GM19467 (cell line): ENCODE measurements at regions not wholly inside any gene's neighbourhood (a gene's known extent, or its start where the extent isn't known, plus 50 kb on each side); places are given as distances from the start of the nearest gene placed in this dataset.
"Not testable (repeated sequence)": the region's sequence is repeated elsewhere in the genome, so short reads cannot be mapped to it uniquely, and the experiment has no call there.

Source experiments
- ATAC-seq: cut with Tn5 transposase; IDR thresholded peaks from one replicate; pipeline ENCODE4 v1.9.1; 2021; ENCODE audit warnings: mild to moderate bottlenecking, moderate library complexity; ENCODE audit not compliant: unreplicated experiment

DNA sequence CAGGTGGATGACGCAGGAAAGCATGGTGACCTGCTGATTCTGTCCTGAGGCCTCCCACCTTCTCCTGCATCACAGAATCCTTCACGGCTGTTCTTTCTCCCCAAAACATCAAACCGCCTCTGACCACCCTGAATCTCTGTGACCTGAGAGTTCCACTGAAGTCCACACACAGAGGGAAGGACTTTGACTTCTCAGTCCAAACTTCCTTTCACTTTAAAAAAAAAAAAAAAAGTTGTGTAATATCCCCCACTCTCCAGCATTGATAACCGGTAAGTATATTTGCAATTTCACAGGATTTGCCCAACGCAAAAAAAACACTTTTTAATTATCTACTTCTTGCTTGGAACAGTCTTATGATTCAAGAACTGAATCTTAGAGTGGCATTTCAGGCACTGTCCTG is 259.5 kb upstream of the IRS2 start:
- ATAC-seq, result no peak

DNA sequence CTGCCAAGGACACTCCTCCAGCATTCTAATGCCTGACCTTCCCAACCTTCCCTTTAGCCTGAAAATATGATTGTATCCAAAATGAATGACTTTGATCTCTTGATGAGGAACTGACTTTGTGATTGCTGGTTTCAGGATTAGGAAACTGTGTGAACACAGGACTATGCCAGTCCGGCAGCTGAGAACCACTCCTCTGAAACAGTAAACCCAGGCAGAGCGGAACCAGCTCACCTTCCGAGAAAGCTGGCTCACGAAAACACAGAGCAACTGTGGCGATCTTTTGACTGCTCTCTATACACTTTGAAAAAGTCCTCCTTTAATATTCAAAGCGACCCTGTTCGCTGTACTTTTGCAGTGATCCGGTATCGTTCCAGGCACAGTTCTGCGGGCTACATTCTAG is 258.8 kb upstream of the IRS2 start:
- no peak for ATAC-seq

DNA sequence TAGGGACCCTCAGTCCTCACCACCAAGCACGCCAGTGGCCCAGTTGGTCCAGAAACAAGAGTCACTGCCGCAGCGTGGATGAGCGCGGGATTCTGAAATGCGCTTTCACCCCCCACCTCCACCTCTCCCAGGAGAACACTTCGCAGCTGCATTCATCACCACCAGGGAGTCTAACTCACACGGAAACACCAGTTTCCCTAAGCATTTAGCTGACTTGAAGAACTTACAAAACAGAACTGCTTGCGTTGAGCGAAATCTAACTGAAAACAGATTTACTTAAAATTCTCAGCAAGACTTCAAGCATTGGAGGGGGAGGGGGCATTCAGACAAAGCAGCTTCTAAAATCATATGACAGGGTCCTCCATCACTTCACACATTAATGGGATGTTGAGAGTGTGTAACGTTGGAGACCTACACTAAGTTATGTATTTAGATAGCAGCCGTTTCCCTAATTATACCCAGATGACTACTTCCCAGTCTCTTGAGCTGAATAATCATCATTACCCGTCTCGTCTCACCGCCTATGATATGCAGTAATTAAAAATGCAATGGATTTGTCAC is 258.2 kb upstream of the IRS2 start:
- no peak for ATAC-seq

DNA sequence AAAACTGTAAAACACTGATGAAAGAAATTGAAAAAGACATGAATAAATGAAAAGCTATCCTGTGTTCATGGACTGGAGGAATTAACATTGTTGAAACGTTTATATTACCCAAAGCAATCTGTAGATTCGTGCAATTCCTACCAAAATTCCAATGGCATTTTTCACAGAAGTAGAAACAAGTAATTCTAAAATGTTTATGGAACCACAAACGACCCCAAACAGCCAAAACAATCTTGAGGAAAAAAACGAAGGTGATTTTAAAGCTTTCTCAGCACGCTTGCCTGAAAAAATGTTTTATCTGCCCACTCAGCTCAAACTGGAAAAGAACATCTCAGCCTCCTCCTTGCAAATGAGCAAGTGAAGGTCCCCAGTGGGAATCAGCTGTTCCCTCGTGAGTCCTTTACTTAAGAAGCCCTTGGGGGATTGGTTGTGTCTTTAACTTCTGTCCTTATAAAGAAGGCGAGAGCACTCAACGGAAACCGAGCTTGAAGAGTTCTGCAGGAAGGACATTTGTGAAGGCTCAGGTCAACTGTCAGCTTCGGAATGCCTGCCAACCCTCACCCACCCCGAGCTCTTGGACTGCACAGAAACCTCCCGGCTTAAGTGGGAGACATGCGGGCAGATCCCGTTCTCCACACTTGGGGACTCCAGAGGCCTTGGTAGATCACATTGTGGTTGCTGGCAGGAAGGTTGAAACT is 256.0 kb upstream of the IRS2 start:
- ATAC-seq, result no peak

DNA sequence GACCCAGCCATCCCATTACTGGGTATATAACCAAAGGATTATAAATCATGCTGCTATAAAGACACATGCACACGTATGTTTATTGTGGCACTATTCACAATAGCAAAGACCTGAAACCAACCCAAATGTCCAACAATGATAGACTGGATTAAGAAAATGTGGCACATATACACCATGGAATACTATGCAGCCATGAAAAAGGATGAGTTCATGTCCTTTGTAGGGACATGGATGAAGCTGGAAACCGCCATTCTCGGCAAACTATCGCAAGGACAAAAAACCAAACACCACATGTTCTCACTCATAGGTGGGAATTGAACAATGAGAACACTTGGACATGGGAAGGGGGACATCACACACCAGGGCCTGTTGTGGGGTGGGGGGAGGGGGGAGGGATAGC is 255.3 kb upstream of the IRS2 start:
- not testable (repeated sequence) for ATAC-seq

DNA sequence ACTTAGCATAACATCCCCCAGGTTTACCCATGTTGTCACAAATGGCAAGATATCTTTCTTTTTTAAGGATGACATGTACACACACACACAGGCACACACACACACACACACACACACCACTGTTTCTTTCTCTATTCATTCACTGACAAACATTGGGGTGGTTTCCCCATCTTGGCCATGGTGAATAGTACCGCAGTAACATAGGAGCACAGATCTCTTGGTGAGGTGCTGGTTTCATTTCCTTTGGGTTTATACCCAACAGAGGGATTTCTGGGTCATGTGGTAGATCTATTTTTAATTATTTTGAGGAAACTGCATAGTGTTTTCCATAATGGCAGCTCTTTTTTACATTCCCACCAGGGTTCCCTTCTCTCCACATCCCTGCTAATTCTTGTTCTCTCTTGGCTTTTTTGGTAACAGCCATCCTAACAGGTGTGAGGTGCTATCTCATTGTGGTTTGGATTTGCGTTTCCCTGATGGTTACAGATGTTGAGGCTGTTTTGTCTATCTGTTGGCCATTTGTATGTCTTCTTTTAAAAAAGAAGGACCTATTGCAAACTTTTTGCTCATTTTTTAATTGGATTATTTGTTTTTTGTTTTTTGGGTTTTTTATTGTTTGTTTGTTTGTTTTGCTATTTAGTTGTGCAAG is 251.7 kb upstream of the IRS2 start:
- ATAC-seq, result no peak

DNA sequence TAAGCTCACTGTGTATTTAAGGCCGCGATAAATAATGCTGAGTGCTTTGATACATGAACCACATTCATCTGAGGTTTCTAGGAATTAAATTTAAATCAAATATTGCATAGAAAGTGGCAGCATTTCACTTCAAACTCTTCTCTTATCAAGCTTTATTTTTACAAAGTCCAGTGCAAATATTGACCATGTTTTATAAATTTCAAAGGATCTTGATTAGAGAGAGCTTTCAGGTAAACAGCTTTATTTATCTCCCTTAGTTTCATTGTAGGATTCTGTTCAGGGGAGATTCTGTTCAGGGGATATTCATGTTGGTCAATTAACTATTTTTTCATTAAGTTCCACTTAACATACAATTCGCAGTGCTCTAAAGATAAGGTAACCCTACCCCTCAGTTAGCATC is 249.7 kb upstream of the IRS2 start:
- no peak for ATAC-seq

DNA sequence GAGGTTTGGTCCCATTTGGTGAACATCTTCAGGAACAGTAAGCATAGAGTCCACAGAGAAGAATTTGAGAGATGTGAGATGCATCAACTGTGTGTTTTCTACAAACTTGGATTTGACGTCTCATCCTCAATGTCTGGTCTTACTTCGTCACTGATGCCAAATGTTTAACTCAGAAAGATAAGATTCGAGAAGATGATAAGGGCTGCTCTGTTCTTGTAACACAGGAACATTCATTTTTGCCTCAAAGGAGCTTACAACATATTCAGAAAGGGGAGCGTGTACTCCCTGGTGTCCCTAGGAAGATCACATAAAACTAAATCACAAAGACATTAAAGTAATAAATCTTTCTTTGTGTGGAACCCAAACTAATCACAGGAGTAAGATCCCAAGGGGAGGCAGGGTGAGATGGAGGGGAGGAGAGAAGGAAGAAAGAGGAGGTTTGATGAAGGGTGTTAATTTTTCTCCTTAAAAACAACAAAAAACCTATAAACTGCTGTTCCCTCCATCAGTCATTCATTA is 247.7 kb upstream of the IRS2 start:
- ATAC-seq, result no peak

DNA sequence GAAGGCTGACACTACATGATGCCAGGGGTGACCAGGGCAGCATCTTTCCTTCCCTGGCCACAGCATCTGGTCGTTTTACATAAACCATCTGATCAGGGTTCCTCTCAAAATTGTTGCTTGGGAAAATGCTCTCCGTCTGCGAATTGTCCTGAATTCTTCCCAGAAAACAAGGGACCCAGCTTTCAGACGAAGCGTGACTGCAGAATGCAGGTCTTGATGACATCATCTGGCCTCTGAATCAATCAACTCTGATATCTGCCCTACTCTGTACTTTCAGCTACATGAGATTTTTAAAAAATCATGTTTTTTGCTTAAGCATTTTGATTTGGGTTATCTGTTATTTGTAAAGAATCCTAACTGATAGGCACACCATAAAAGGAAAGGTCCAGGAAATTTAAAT is 246.6 kb upstream of the IRS2 start:
- no peak for ATAC-seq

DNA sequence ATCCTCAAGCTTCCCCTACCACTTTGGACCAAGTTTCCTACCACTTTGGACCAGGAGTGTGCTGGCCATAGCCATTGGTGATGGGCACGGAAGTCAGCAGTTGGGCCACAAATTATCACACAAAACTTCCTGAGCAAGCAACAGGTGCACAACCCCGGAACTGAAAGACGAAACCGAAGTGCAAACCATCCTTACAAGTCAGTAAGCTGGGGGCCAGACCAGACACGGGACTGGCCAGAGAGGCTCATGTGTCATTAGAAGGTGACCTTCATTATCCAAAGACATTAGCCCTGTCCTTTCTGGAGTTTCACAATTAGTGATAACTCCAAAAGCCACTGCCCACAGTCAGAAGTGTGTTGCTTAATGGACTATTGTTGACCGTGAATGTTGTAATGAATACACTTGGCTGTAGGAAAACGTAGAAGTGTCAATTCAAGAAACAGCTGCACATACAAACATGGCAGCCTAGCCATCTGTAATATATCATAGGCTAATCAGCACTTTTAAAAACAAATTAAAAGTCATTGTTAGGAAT is 244.1 kb upstream of the IRS2 start:
- no peak for ATAC-seq

DNA sequence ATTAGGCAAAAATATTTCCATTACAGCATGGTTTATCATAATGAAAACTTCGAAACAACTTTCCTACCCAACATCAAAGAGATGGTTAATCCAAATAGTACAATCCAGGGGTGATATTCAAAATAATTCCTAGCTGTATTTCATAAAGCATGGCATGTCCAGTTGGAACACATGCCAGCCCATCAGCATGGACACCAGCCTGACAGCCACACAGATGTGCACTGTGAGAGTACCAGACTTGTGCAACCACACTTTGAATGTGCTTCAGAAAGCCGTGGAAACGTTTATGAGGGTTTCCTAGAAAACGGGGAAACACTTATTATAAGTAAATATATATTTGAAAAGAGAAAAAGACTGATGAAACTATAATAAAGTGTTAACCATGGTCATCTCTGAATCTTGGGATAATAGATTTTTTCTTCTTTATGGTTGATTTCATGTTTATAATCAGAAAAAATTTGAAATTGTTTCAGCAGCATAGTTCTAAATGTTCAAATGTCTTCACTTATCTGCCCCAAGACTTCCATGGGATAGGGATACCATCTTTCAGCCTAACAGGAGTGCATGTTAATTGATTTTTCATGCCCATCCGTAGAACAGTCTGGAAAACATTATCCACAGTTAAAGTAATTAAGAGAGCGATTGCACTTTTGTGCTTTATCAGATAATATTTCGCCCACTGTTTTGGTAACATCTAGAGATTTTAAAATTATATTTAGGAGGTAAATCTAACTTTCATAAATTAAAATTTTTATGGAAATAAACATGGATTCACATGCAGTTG is 242.6 kb upstream of the IRS2 start:
- ATAC-seq, result no peak

DNA sequence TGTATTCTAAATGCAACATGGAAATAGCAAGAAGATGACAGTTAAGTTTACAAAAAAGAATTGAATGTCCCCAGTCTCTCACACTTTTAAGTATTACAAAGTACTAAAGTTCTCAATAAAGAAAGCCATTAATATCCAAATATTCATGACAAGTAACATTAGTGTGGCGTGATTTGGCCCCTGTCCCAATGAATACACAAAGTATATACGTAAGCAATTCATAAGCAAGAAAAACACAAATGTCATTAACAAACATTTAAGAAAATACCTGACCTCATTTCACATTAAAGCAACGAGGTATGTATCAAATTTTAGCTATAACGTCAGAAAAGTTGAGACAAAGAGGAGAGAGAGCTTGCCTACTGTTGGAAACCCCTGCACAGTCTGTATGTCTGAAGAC is 241.9 kb upstream of the IRS2 start:
- no peak for ATAC-seq

DNA sequence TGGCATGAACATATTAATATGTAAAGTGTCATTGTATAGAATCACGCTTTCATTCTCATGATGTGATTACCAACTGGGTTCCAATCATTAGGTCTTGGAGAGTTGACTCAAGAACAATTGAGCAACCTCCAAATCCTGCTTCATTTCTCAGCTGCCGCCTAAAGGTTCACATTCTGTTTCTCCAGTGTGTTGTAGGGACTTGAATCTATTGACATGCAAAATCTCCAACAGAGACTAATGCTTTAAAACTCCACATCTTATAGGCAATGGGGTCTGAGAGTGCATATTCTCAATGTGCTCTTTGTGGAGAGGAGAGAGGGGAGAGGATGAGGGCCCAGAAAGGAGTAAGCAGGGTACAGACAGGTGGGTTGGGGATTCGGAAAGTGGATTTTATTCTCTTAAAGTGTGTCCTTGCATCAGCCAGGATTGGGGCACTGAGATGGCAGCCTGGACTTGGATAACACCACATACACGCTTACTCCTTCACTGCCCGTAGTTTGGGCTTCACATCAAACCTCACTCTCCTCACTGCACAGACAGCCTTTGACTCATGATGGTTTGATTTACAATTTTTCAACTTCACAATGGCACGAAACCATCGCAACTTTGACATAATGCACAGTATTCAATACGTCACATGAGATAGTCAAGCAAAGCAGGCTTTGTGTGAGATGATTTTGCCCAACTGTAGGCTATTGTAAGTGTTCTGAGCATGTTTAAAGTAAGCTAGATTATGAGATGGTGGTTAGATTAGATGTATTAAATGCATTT is 241.3 kb upstream of the IRS2 start:
- no peak for ATAC-seq

DNA sequence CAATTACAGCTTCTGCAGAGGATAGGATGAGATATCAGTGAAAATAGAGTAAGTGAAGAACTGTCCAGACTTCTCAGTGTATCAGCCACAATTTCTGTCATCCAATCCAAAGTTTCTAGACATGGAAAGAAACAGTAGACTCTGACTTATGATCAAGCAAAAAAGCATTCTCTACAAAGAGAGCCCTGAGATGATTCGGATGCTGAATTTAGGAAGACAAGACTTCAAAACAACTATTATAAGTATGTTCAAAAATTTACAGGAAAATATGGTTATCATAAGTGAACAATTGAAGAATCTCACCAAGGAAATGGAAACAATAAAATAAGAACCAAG is 238.2 kb upstream of the IRS2 start:
- ATAC-seq, result no peak

DNA sequence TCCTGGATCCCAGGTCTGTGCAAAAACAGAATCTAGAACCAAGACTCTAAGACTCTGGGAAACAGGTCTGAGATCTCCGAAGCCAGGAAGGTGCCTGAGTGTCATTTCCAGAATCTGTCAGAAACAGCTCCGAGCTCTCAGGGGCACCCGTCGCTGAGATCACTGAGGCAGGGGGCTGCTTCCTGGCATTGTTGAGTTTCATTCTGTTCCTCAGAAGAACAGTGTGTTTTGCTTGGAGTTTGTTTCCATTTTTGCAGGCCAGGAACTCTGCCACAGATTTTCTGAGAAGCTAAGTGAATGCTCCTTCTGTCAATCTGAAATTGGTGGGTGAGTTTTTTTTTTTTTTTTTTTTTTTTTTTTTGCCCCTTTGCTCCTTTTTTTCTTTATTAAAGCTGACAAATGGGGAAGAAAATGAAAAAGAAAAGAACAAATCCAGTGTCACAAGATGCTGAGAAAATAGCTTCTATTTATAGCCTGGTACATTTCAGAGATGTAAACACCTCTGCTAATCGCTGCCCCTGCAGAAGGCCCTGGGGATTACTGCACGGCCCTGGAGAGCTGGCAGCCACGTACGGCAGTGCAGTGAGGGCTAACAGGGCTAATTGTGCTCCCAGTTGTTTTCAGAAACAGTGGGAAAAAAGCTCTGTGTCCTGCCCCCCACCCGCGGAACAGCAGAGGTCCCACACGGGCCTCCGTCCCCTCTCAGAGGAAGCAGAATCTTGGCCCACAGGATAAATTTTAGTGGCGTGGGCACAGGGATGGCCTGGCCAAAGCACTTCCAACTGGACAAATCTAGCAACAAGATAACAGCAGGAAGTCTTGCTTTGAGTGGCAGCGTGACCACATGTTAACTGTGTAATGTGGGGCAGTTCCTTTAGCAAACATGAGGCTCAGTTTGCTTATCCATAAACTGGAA is 237.6 kb upstream of the IRS2 start:
- ATAC-seq, result no peak

DNA sequence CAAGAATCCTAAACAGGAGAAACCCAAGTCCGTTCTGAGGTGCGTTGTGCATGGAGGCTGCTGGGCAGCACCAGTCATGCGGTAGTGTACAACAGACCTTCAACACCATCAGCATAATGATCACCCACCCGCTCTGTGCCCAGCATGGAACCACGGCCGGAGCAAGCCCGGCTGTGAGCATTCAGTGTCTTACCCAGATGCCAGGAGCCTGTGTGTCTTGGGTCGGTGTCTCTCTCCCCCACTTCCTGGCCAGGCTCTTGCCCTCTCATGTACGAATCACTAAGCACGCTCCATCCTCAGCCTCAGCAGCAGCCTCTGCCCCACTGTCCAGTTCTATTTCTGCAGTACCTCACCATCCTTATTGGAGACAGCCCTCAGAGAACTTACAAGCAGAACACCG is 231.6 kb upstream of the IRS2 start:
- no peak for ATAC-seq

DNA sequence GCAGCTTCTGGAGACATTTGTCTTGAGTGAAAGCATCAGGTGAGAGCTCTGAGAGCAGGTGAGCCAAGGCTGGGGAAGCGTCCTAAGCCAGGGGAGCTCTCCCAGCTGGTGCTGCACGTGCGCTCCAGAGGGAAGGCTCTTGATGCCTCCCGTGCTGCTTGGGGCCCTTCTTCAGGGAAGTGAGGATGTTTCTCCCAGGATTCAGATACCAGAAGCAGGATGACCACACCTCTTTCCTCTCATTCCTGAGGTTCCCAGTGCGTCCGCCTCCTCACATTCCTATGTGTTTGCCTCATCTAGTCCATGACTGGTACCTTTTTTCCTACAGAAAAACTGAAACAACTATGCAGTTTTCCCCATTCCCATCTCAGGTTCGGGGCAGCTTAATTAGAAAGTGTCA is 231.0 kb upstream of the IRS2 start:
- no peak for ATAC-seq

DNA sequence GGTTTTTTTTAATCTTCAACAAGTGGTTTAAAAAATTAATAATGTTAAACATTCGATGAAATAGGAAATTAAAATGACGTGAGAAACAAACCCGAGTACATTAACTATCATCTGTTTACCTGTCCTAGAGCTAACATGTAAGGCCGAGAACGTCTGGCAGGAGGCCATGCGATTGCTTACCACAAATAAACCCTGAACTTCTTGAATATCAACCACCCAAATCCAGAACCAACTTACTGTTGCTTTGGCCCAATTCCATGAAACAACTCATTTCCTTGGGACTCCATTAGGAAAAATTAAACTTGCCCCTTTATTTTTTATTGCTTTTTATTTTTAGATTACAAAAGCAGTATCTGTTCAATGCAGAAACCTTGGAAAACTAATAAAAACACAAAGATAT is 228.9 kb upstream of the IRS2 start:
- ATAC-seq, result no peak

DNA sequence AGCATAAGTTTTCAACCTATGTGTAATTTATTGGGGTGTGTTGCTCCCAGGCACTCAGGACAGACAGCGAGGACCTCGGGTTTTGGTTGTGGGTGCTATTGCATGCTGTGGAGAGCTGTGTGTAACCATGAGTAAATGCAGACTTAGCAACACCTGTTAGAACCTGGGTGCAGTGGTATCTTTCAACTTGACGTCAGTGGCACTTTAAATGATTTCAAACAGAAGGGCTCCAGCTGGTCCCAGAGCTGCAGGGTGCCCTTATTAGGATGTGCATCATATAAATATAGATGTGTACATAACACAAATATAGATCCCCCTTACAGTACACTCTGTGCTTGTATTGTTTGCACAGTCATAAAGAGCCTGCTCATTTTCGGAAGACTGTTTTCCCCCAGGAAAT is 228.3 kb upstream of the IRS2 start:
- no peak for ATAC-seq
